ENCODE measurements at regions not wholly inside any gene's neighbourhood (a gene's known extent, or its start where the extent isn't known, plus 50 kb on each side); places are given as distances from the start of the nearest gene placed in this dataset.

DNA sequence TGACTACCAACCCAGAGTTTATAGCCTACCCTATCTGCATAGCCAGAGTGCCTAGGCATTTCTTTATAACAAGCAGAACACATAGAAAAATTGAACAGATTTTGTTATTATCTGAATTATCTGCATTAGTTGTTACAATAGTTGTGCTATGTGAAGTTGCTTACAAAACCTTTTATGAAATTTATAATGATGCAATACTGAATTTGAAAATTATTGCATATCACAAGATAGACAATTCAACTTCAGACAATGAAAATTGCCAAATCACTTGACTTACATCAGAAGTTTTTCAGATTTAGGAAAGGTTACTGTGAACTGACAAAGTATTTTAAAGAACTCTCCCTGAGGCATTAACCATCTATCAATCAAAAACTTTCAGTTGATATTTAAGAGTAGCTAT lies 437.9 kb upstream of the PIK3C3 start:
- TF ChIP-seq, protein P1, sequence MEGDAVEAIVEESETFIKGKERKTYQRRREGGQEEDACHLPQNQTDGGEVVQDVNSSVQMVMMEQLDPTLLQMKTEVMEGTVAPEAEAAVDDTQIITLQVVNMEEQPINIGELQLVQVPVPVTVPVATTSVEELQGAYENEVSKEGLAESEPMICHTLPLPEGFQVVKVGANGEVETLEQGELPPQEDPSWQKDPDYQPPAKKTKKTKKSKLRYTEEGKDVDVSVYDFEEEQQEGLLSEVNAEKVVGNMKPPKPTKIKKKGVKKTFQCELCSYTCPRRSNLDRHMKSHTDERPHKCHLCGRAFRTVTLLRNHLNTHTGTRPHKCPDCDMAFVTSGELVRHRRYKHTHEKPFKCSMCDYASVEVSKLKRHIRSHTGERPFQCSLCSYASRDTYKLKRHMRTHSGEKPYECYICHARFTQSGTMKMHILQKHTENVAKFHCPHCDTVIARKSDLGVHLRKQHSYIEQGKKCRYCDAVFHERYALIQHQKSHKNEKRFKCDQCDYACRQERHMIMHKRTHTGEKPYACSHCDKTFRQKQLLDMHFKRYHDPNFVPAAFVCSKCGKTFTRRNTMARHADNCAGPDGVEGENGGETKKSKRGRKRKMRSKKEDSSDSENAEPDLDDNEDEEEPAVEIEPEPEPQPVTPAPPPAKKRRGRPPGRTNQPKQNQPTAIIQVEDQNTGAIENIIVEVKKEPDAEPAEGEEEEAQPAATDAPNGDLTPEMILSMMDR (conservative IDR thresholded peaks at IDR 0.05; ENCODE audit: low read length), result no peak
- no peak for TF ChIP-seq EZH2phosphoT487 (IDR thresholded peaks at IDR 0.05; ENCODE audit: borderline replicate concordance, low read depth, low read length)
